HG03460 (cell line): ENCODE measurements at regions not wholly inside any gene's neighbourhood (a gene's known extent, or its start where the extent isn't known, plus 50 kb on each side); places are given as distances from the start of the nearest gene placed in this dataset.
A peak's percentile ranks its signal among the peaks of the same experiment; 100 is the strongest.
"Not testable (repeated sequence)": the region's sequence is repeated elsewhere in the genome, so short reads cannot be mapped to it uniquely, and the experiment has no call there.

ENCODE experiments used
- ATAC-seq: cut with Tn5 transposase; IDR thresholded peaks from one replicate; pipeline ENCODE4 v1.9.1; 2021; ENCODE audit not compliant: unreplicated experiment

DNA sequence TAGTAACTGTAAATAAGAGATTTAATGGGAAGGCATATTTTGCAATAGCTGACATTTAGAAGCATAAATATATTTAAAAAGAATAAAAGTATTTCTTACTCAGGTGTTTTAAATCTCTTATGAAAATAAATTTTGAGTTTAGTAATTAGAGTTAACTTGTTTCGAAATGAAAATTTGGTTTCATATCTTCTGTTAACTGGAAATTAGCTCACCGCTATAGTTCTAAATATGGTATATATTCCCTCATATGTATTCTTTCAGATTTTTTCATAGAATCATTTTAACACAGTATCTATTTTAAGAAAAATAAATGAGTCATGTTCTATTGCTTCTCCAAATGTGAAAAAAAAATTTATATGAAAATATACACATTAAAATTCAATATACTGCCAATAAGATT lies 434.1 kb downstream of the DTWD2 start:
- ATAC-seq, result no peak

DNA sequence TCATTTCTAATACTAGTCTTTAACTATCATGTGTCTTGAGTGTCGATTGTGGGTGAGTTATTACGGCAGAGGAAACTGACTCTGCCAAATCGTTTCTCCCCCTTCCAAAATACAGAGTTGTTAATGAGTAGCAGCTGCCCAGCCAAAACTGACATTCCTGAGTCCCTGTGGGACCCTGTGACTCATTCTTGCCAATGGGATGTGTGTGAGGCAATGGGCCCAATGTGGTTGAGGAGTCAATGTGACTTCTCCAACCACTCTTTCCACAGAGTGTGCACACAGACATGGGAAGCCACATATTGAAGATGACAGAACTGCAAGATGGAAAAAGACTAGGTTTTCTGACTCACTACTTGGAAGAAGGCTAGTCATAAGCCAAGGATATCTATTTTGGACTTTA lies 434.7 kb downstream of the DTWD2 start:
- ATAC-seq, result no peak

DNA sequence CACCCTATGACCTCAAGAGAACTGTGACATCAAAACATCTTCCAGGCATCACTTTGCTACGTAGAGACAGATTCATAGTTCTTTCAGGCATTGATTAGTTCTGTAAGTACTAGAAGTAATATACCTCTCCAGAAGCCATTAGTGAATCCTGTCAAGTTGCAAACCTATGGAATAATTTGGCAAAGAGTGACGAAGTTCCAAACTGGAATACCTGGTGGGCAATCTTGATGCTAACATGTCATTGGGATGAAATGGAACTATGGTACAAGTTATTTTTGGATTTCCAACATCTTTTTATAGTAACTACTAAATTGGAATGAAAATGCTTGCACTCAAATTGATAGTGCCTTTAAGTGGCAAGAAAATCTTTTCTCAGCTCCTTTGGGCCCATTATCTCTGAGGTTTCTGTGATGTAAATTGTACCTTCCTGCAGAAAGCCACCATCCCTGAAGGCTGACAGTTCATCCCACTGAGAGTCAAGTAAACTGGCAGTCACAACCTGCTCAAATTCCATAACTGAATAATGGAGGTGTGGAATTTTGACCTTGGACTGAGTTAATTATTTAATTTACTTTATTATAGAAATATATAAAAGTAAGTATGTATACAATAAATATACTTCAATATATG lies 435.5 kb downstream of the DTWD2 start:
- no peak for ATAC-seq

DNA sequence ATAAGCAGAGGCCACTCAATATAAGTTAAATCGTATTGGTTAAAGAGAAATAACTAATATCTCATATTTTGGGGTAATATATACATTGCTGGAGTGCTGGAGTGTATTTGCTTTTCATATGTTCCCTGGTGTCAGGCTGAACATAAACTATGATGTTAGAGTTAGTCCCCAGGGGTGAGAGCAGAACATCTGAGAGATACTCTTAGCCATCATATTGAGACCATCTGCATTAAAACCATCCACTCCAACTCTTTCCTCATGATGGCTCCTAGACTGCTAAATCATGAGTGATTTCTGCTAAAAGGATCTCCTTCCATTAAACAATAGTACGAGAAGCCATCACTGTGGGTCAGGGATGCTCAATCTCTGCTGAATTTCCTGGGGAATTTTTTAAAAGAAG lies 436.2 kb downstream of the DTWD2 start:
- no peak for ATAC-seq

DNA sequence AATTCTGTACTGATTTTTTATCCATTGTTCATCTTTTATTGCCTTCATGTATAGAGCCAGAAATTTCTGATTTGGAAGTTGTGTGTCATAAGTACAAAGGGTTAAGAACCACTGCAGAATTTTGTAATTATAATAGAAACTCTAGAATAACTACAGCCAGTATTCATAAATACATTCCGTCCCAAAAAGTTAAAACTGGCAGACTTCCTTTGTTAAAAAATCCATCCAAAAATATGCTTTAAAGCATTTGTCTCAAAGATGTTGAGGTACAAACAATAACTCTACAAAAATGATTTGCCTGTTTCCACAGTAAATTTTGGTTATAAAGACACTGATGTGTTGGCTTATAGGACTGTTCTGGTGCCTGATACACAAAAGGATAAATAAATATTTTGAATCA lies 436.6 kb downstream of the DTWD2 start:
- ATAC-seq, result no peak

DNA sequence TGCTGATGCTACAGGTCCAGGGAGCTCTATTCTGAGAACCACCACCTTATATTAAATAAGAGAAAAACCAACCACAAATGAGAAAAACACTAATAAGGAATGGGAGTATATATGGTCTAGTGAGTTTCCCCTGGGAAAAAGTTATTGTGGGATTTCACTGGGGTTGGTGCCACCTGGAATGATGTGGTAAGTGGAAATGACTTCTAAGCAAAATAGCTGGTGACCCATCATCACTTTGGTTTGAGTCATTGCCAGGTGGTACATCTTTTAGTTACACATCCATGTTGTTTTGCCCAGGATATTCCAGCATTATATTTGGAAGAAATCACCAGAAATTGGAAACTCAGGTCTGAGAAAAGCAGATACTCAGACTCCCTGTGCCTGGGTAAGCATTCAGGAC lies 437.3 kb downstream of the DTWD2 start:
- ATAC-seq, result no peak

DNA sequence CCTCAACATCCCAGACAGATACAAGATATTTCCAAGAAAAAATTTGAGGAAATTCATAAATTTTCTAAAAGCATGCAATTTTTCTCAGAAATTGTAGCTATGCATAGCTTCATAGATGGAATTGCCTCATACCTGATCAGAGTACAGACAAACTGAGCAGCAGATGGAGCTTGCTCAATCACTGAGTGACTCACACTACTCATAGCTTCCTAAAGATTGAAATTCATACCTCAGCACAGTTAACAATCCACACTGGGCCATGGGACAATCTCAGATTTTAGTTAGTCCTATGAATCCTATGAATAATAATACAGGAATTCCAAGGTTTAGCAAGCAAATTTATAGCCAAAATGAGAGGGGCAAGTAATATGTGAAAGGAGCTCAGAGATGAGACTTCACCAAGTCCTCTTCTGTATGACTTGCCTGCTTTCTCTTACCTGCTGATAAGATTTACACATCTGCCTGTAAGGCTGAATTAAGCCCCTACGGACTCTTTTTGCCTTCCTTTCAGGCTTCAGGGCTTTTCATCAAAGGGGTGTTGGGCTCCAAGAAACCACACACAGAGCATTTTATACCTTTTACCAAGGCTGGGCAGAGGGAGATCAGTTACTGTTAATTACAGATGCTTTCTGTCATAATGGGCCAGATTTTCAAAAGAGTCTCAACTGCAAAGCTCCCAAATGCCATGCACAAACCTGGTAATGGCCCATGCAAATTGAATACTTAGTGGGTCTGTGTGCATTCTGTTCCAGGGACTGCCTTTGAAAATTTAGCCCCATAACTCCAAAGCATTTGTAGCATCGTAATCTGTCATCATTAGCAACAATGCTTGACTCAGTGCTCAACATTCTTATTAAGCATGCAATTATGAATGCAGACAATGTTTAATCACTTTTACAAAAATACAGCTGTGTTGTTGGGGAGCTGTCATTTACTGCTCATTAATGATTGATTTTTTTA lies 439.3 kb downstream of the DTWD2 start:
- ATAC-seq, result no peak

DNA sequence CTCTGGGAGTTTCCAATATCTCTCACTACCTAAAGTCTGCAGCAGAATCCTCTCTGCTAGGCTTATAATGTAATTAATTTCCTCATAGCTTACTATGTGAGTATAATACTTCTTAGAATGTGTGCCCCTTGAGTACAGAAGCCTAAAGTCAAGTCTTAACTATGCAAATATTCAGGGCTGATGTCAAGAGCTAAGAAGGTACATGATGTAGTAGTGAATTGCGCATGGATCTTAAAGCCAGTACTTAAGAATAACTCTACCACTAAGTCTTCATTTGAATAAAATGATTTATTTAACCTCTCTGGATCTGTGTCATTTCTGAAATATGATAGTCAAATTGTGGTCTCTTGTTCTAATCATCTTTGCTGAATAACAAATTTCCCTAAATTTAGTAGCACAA lies 442.9 kb downstream of the DTWD2 start:
- ATAC-seq, result no peak

DNA sequence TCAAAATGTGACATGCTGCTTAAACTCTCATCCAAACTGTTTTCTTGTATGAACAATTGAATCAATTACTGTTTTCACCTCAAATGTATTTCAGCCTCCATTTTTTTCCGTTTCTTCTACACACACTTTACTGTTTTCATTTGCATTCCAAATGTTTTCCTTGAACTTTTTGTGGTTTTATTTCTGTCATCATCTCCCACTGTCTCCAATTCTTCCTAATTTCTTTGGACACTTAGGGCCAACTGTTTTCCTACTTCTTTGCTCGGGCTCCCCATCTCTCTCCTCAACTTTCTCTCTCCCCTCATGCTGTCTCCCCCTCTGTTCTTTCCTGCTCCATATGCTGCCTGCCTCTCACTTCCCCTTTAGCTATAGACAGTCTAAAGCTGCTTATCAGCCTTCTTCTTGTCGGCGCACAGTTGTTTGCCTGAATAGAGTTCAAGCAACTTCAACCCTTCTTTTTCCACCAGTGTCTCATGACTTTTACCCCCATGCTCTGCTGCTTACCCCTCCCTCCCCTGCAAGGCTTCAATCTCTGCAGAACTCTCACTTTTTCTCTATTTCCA lies 443.4 kb downstream of the DTWD2 start:
- ATAC-seq, result no peak

DNA sequence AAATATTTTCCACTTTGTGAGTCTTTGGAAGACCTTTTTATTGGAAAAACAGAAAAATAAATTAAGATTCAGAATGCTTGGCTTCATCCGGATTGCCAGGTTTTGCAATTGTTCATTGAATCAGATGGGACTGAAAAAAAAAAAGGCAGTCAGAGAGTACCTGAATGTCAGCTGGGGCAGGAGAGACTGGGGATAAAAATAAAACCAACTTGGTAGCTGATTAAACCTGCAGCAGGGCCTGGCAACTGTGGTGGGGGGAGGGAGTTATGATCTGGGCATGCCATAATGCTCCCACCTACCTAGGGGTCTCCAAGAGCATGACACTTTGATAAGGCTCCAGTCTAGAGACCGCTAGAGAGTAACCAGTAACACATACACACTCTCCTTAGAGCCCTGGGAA lies 454.4 kb downstream of the DTWD2 start:
- no peak for ATAC-seq

DNA sequence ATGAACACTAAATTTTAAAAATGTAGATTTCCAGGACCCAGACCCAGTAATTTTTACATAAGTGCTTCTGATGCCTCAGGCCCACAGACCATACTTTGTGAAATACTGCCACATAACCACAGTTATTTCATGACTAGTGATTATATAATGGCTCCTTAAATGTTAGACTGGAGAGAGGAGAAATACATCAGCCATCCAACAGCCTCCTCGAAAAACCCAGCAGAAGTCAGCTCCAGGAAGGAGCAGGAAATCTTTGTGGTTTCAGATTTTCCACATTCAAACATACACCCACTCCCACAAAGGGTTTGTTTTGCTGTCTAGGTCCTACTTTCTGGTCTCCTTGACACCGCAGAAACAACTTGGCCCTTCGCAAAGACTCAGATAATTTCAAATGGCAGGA lies 455.2 kb downstream of the DTWD2 start:
- no peak for ATAC-seq

DNA sequence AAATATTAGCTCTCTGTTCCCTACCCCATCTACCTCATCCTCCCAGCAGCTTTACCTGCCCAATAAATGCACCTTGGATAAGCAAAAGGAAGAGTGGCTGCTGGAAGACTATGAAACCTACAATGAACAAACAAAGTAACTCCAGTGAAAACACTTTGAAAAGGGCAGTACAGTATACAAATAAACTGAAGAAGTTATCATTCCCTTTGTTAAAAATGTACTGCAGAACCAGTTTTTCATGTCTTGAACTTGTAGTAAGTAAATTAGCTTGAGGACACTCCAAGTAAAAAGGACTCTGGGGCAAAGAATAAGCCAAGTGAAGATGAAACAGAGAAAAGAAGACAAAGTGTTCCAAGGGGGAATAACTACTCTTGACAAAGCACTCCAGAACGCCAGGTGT lies 457.1 kb downstream of the DTWD2 start:
- no peak for ATAC-seq

DNA sequence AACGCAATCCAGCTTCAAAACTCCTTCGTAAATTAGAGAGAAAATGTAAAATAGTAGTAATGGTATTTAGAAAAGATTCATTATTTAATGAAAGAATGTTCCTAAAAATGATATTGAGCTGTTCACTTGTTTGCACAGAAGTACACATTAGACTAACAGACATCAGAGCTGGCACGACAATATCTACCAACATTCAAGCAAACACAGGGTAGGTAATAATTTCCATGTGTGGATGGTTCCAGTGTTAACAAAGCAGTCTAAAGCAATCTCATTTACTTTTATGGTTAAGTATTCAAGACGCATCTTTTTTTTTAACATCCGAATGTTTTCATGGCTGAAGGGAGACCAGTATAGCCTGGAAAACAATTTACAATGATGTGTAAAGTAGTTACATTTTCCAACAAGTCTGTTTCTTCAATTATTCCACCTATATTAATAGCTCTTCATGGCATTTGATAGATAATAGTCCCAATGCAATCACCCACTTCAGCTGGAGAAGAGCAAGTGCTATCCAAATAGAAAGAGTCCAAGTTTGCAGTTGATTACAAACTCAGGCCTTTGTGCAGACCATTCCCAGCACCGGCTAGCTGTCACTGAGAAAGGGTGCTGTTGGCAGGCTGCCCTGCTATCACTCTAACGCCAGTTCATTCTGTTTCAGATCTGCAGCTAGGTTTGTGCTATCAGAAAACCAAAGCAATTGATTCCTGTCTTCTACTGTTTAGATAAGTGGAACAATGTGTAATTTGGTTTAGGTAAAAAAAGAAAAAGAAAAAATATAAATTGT lies 458.8 kb downstream of the DTWD2 start:
- no peak for ATAC-seq

DNA sequence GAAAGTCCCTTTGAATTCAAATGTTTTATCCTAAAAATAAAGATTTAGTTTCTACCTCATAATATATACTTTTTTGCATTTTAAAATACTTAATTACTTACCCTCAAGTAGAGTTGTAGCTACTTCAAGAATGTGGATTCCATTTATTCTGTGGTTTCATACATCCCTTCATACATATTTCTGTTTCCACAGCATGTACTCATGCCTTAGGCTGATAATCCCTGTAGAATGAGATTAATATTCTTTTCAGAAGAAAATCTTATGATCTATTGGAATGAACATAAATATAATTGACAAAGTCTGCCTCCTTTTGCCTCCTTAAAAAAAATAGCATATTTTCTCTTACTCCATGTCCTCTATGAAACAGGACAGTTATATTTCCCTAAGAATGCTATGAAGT lies 465.7 kb downstream of the DTWD2 start:
- ATAC-seq, result no peak

DNA sequence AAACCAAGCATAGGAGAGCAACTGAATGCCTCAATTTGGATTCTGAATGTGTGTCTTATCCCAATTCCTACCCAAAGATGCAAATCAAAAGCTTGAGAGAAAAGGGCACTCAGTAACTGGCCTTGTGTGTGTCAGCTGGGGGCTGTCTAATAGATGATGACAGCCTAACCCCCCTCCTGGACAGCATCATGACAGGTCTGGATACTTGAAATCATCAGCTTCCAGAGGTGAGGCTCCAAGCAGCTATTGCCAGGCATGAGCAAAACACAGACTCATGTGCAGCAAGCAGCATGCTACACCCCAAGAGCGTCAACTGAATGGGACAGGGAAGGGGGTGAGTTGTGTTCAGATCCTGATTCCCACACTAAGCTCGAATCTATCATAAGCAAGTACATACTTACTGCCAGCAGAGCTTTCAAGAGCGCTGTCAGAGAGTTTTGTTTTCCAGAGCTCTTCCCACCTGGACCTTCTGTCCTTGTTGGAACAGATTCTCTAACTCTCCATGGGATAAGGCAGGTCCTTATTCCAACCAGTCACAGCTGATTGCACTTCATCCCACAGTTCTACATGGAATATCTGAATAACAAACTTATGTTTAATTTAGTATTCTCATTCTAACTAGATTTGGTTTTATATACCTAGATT lies 467.5 kb downstream of the DTWD2 start:
- ATAC-seq, result no peak

DNA sequence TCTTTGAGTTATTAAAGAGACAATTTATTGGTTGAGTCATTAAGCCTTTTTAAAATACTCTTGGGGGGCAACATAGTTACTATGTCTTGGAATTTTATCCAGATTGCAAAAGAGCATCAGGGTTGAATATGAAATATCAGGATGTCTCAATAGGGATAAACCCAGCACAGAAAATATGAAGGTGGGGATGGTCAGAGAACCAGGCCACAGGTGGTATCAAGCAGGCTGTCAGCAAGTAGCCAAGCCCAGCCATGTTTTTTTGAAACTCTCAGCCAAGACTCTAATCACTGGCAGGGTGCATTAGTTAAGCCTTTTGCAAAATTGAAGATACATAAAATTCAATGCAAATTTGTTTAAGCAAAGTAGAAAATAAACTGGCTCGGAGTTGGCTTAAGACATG lies 468.9 kb downstream of the DTWD2 start:
- ATAC-seq, result no peak

DNA sequence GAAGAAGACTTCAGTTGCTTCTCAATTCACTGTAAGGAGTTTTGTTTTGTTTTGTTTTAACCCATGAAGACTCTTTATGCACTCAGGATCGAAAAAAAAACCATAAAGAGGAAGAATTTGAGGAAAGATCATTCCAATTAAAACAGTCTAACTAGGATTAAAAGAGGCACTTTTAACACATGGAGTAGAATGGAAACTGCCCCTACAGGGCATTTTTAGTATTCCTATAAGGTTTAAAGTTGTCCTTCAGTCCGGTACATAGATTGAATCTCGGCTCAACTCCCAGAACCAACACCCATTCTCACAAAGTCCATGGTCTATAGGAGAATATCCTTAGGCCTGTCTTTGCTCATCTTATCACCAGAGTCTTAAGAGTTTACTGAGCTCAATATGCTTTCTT lies 469.6 kb downstream of the DTWD2 start:
- ATAC-seq, result no peak

DNA sequence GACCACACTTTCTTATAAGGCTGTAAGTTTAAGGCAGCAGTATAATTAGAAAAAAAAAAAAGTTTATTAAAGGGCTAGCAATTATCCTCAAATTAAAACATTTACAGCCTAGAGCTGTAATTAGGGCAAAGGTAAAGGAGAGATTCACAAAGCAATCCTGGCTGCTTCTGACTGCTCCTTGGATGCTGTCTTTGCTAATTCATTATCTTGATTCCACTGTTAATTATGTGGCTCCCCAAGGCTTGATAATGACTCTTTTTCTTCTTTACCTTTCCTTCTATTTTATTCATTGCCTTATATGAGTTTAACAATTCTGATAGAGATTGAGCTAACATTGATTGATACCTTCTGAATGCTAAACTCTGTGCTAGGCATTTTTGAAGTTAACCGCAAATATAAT lies 476.5 kb downstream of the DTWD2 start:
- no peak for ATAC-seq

DNA sequence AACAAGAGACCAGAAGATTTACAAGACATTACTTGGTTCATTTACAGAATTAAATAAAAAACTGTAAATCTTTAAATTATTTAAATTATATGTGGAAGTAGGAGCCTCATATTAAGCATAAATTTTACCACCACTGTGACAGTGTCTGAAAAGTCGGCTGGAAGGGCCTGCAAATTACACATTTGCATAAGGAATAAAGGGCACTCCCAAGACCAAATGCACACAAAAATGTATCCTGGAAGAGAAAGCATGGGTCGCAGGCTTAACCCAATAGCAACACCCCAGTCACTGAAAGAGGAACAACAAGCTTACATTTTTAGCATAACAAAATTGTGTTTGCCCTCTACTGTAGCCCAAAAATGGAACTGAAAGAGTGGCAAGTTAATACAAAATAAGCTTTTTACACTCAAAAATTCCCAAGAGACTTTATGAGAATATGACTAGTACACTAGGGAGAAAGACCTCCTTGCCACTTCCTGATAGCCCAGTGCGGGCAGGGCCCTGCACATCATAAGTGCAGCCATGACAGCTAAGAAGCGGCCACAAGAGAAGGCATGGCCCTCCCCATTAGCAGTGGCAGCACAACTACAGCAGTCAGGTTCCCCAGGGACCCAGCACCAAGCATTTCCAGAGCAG lies 482.0 kb downstream of the DTWD2 start:
- ATAC-seq, result peak; percentile 94

DNA sequence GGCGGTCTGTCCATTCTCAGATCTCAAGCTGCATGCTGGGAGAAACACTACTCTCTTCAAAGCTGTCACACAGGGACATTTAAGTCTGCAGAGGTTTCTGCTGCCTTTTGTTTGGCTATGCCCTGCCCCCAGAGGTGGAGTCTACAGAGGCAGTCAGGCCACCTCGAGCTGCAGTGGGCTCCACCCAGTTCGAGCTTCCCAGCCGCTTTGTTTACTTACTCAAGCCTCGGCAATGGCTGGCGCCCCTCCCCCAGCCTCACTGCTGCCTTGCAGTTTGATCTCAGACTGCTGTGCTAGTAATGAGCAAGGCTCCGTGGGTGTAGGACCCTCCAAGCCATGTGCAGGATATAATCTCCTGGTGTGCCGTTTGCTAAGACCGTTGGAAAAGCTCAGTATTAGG lies 486.1 kb downstream of the DTWD2 start:
- ATAC-seq, result not testable (repeated sequence)
